ENCODE measurements at regions not wholly inside any gene's neighbourhood (a gene's known extent, or its start where the extent isn't known, plus 50 kb on each side); places are given as distances from the start of the nearest gene placed in this dataset.

GRCh38 chr1:18004278-18004677 lies 103.3 kb upstream of the IGSF21 start:
- Histone ChIP-seq H3K79me2 (no peaks in the 10 kb centered on the region), H3K4me3 (ENCODE audit: low read depth, low read length) (no peak overlapping the region), H3K4me1 (no peaks in the 10 kb centered on the region), H3K27me3 (ENCODE audit: control insufficient read depth, insufficient read depth, low read length) (no peaks in the 10 kb centered on the region), H3K4me2 (ENCODE audit: low read length) (no peak overlapping the region), H3K9me3 (ENCODE audit: control insufficient read depth, low read length) (no peaks in the 10 kb centered on the region), H2AFZ (no peak overlapping the region), H3K9ac (no peak overlapping the region), H3K36me3 (ENCODE audit: control insufficient read depth, insufficient read depth, low read length) (no peaks in the 10 kb centered on the region), H3K27ac (no peak overlapping the region)
- TF ChIP-seq CTCF (IDR thresholded peaks at IDR 0.05) = no peak

- H3K36me3 ChIP-seq (ENCODE audit: control insufficient read depth, insufficient read depth, low read length) = no peaks in the 10 kb centered on the region
- no peaks in the 10 kb centered on the region for H3K27me3 ChIP-seq (ENCODE audit: control insufficient read depth, insufficient read depth, low read length)
- H3K4me2 ChIP-seq (ENCODE audit: low read length) = no peak overlapping the region
- H3K79me2 ChIP-seq = no peaks in the 10 kb centered on the region
- H3K4me1 ChIP-seq = no peaks in the 10 kb centered on the region
- H3K4me3 ChIP-seq (ENCODE audit: low read depth, low read length) = no peak overlapping the region
- H3K27ac ChIP-seq = no peak overlapping the region
- TF ChIP-seq CTCF (IDR thresholded peaks at IDR 0.05) = no peak
- no peak overlapping the region for H3K9ac ChIP-seq
- H3K9me3 ChIP-seq (ENCODE audit: control insufficient read depth, low read length) = no peaks in the 10 kb centered on the region
- H2AFZ ChIP-seq = no peak overlapping the region
Observed at GRCh38 chr1:18005238-18005637, 102.4 kb upstream of the IGSF21 start.

- no peaks in the 10 kb centered on the region for H3K27me3 ChIP-seq (ENCODE audit: control insufficient read depth, insufficient read depth, low read length)
- no peak overlapping the region for H3K27ac ChIP-seq
- H3K4me3 ChIP-seq (ENCODE audit: low read depth, low read length) = no peak overlapping the region
- no peak overlapping the region for H3K4me2 ChIP-seq (ENCODE audit: low read length)
- H2AFZ ChIP-seq = no peak overlapping the region
- no peaks in the 10 kb centered on the region for H3K36me3 ChIP-seq (ENCODE audit: control insufficient read depth, insufficient read depth, low read length)
- H3K9ac ChIP-seq = no peak overlapping the region
- no peaks in the 10 kb centered on the region for H3K9me3 ChIP-seq (ENCODE audit: control insufficient read depth, low read length)
- H3K4me1 ChIP-seq = no peaks in the 10 kb centered on the region
- no peaks in the 10 kb centered on the region for H3K79me2 ChIP-seq
- no peak for TF ChIP-seq CTCF (IDR thresholded peaks at IDR 0.05)
Observed at GRCh38 chr1:18007391-18008041, 100.1 kb upstream of the IGSF21 start.

- H3K27ac ChIP-seq = no peak overlapping the region
- H3K79me2 ChIP-seq = no peaks in the 10 kb centered on the region
- no peaks in the 10 kb centered on the region for H3K36me3 ChIP-seq (ENCODE audit: control insufficient read depth, insufficient read depth, low read length)
- H3K4me3 ChIP-seq (ENCODE audit: low read depth, low read length) = no peak overlapping the region
- no peak overlapping the region for H3K4me2 ChIP-seq (ENCODE audit: low read length)
- H3K27me3 ChIP-seq (ENCODE audit: control insufficient read depth, insufficient read depth, low read length) = no peaks in the 10 kb centered on the region
- no peak overlapping the region for H3K9ac ChIP-seq
- no peaks in the 10 kb centered on the region for H3K4me1 ChIP-seq
- TF ChIP-seq CTCF (IDR thresholded peaks at IDR 0.05) = no peak
- H2AFZ ChIP-seq = no peak overlapping the region
- H3K9me3 ChIP-seq (ENCODE audit: control insufficient read depth, low read length) = no peaks in the 10 kb centered on the region
Observed at GRCh38 chr1:18008081-18008480, 99.5 kb upstream of the IGSF21 start.

- no peak overlapping the region for H3K4me2 ChIP-seq (ENCODE audit: low read length)
- no peak overlapping the region for H3K4me3 ChIP-seq (ENCODE audit: low read depth, low read length)
- no peaks in the 10 kb centered on the region for H3K27me3 ChIP-seq (ENCODE audit: control insufficient read depth, insufficient read depth, low read length)
- H3K4me1 ChIP-seq = no peaks in the 10 kb centered on the region
- no peak overlapping the region for H3K9ac ChIP-seq
- H2AFZ ChIP-seq = no peak overlapping the region
- no peak overlapping the region for H3K27ac ChIP-seq
- no peaks in the 10 kb centered on the region for H3K36me3 ChIP-seq (ENCODE audit: control insufficient read depth, insufficient read depth, low read length)
- H3K79me2 ChIP-seq = no peaks in the 10 kb centered on the region
- no peak for TF ChIP-seq CTCF (IDR thresholded peaks at IDR 0.05)
- H3K9me3 ChIP-seq (ENCODE audit: control insufficient read depth, low read length) = no peaks in the 10 kb centered on the region
Observed at GRCh38 chr1:18009055-18009454, 98.5 kb upstream of the IGSF21 start.

All from parathyroid adenoma (tissue), 2 donors.